Ishikawa (cell line): ENCODE measurements at regions not wholly inside any gene's neighbourhood (a gene's known extent, or its start where the extent isn't known, plus 50 kb on each side); places are given as distances from the start of the nearest gene placed in this dataset.

Source experiments
- CEBPB ChIP-seq: IDR thresholded peaks from 2 replicates; pipeline ENCODE4 v1.6.1; 2012
- CREB1 ChIP-seq: IDR thresholded peaks from 2 replicates; pipeline ENCODE4 v1.6.1; 2012; ENCODE audit warnings: low read depth
- EGR1 ChIP-seq: IDR thresholded peaks from 2 replicates; pipeline ENCODE4 v1.6.1; 2012
- EP300 ChIP-seq: IDR thresholded peaks from 2 replicates; pipeline ENCODE4 v1.6.1; 2012; ENCODE audit warnings: borderline replicate concordance
- FOXM1 ChIP-seq: IDR thresholded peaks from 2 replicates; pipeline ENCODE4 v1.6.1; 2012; ENCODE audit warnings: low read depth, borderline replicate concordance
- NFIC ChIP-seq: IDR thresholded peaks from 2 replicates; pipeline ENCODE4 v1.6.1; 2012
- RAD21 ChIP-seq: IDR thresholded peaks from 2 replicates; pipeline ENCODE4 v1.6.1; 2012; ENCODE audit warnings: low read depth
- REST ChIP-seq: IDR thresholded peaks from 2 replicates; pipeline ENCODE4 v1.6.1; 2012; ENCODE audit warnings: low read depth, mild to moderate bottlenecking
- TAF1 ChIP-seq: IDR thresholded peaks from 2 replicates; pipeline ENCODE4 v1.6.1; 2012; ENCODE audit warnings: low read depth, mild to moderate bottlenecking
- TCF12 ChIP-seq: IDR thresholded peaks from 2 replicates; pipeline ENCODE4 v1.6.1; 2012; ENCODE audit warnings: low read depth
- TEAD4 ChIP-seq: IDR thresholded peaks from 2 replicates; pipeline ENCODE4 v1.6.1; 2012
- USF1 ChIP-seq: IDR thresholded peaks from 2 replicates; pipeline ENCODE4 v1.6.1; 2012
- YY1 ChIP-seq: IDR thresholded peaks from 2 replicates; pipeline ENCODE4 v1.6.1; 2012; ENCODE audit warnings: low read depth
- ZBTB7A ChIP-seq: IDR thresholded peaks from 2 replicates; pipeline ENCODE4 v1.6.1; 2012; ENCODE audit warnings: low read depth
- TF ChIP-seq, protein P1 (sequence below): IDR thresholded peaks from 2 replicates; pipeline ENCODE4 v1.6.1; 2012

DNA sequence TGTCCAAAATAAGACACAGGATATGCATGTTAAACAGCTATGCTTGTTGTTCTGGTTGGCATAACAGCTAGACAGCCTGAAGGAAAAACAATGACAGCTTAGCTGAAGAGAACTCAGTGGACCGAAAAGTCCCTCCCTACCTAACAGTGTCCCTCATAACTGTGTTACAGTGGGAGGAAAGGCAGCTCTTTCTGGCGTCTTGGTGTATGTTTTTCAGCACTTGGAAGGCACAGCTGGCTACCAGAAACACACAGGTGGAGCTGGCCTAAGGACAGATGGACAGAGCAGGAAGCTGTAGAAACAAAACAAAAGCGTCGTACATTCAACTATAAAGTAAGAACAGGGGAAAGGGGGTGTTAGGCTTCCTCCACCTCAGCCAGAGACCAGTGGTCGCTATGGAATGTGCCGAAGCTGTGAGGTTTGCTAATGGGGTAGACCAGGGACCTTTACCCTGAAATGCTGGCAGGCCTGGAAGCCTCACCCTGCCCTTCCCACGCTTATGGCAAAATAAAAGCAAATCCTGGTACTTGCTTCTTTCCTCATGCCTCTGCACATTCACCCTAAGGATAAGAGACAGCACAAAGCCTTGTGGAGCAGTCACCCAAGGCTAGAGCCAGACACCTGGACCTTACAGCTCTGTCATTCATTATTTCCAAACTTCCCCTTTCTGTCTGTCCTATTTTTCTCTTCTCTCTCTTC lies 103.5 kb upstream of the TRIB2 start:
- TF ChIP-seq USF1 = no peak
- no peak for TF ChIP-seq ZBTB7A
- TF ChIP-seq TEAD4 = no peak
- no peak for TF ChIP-seq CEBPB
- no peak for TF ChIP-seq FOXM1
- no peak for TF ChIP-seq TCF12
- no peak for TF ChIP-seq EGR1
- no peak for TF ChIP-seq YY1
- no peak for TF ChIP-seq EP300
- no peak for TF ChIP-seq REST
- TF ChIP-seq TAF1 = no peak
- no peak for TF ChIP-seq CREB1
- no peak for TF ChIP-seq RAD21
- no peak for TF ChIP-seq NFIC
- TF ChIP-seq, protein P1, sequence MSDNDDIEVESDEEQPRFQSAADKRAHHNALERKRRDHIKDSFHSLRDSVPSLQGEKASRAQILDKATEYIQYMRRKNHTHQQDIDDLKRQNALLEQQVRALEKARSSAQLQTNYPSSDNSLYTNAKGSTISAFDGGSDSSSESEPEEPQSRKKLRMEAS = no peak

GRCh38 chr2:12615509-12615908 lies 101.2 kb upstream of the TRIB2 start:
- TF ChIP-seq TCF12 (no peak), TAF1 (no peak), EP300 (no peak), TEAD4 (no peak), NFIC (no peak), ZBTB7A (no peak), CREB1 (no peak), CEBPB (no peak), FOXM1 (no peak), USF1 (no peak), EGR1 (no peak), YY1 (no peak), REST (no peak), RAD21 (no peak)
- TF ChIP-seq, protein P1 = no peak

DNA sequence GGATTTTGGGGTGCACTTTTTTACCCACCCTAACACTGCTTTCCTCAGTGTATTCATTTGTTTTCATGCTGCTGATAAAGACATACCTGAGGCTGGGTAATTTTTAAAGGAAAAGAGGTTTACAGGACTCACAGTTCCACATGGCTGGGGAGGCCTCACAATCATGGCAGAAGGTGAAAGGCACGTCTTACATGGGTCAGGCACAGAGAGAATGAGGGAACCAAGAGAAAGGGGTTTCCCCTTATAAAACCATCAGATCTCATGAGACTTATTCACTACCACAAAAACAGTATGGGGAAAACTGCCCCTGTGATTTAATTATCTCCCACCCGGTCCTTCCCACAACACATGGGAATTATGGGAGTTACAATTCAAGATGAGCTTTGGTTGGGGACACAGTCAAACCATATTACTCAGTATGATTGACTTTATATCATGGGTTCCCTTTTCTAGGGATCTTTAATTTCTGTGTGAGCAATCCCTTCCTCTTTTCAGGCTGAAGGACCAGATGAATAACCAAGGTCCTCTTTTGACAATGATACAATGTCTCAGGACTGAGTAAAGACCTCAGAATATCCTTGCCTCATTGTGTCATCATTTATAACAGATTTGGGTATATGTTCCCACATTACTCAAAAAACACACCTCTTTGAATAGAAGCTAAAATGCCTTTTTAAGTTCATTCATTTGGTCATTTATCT lies 100.1 kb upstream of the TRIB2 start:
- TF ChIP-seq FOXM1 (no peak), NFIC (no peak), ZBTB7A (no peak), RAD21 (no peak), USF1 (no peak), TEAD4 (no peak)
- TF ChIP-seq, protein P1 = no peak

DNA sequence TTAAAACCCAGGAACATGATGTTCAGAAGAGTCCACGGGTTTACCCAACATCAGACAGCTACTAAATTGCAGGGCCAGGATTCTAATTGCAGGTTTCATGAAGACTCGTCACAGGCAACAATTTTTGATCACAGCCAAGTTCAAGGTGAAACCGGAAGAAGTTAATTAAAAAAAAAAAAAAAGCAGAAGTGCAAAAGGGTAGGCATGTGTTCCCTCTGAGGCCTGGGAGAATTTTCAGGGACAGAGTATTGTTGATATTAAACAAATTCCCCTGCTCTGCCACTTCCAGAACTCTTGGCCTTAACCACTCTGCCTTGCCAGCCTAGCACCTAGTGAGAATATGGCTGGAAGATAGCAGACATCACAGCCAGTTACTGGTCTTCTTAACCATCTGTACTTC lies 99.4 kb upstream of the TRIB2 start:
- TF ChIP-seq ZBTB7A (no peak), CEBPB (no peak), TCF12 (no peak), EGR1 (no peak), NFIC (no peak), TAF1 (no peak), EP300 (no peak), REST (no peak), TEAD4 (no peak), USF1 (no peak), RAD21 (no peak), CREB1 (no peak), FOXM1 (no peak), YY1 (no peak)
- TF ChIP-seq, protein P1 = no peak
